GM18870 (cell line): ENCODE measurements at regions not wholly inside any gene's neighbourhood (a gene's known extent, or its start where the extent isn't known, plus 50 kb on each side); places are given as distances from the start of the nearest gene placed in this dataset.
"Not testable (repeated sequence)": the region's sequence is repeated elsewhere in the genome, so short reads cannot be mapped to it uniquely, and the experiment has no call there.

Experiments used
- ATAC-seq: cut with Tn5 transposase; IDR thresholded peaks from one replicate; pipeline ENCODE4 v1.9.1; 2021; ENCODE audit warnings: moderate library complexity; ENCODE audit not compliant: unreplicated experiment

DNA sequence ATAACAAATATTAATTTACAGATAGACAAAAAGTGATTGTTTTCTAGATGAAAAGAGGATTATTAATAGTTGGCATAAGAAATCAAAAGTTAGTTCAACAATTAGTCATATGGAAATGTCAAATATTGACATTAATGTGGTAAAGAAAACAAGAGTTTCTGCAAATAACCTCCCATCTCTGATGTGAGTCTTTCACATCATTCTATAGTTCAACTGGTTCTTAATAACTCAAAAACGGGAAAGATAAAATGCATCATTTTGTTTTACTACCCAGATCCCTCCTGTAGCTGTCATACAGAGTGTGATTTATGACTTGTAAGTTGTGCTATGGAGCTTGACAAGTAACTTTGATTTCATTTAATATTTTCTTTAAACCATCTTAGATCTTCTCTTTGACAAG is 594.8 kb downstream of the ZWINT start:
- no peak for ATAC-seq

GRCh38 chr10:55750458-55750857 is 610.6 kb downstream of the ZWINT start:
- ATAC-seq, result no peak

DNA sequence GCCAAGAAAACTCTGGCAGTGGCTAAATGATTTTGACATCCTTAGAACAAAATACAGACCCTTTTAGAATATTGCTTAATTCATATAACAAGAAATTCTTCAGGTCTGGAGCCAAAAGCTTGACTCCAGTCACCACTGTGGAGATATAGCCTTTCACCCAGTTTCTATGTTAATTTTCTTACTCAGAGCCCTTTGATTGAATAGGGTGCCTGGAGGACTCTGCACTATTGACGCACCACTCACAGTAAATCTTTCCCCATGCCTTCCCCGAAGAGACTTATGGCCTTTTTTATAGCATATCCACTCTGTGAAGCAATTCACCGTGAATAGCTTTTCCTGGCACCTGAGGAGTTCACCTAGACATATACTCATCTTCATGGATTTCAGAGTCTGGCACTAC is 613.8 kb downstream of the ZWINT start:
- ATAC-seq, result no peak

GRCh38 chr10:55746002-55746401 is 615.1 kb downstream of the ZWINT start:
- ATAC-seq, result no peak

GRCh38 chr10:55742487-55742886 is 618.6 kb downstream of the ZWINT start:
- no peak for ATAC-seq

DNA sequence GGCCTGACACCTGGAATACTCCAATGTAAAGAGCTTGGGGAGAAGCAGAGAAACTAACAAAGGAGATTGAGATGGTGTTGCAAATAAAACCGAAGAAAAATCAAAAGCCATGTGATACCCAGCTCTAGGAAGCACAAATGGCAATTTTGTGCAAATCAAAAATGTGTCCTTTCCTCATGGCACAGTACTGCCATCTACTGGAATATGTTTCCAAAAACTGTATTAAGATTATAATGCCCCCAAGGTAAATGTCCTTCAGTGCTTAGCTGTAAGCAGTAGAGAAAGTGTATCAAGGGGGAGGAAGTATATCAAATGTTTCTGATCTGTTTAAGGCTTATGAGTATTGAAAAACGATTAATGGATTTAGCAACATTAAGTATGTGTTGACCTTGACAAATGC is 620.3 kb downstream of the ZWINT start:
- peak; percentile 71 for ATAC-seq

- no peak for ATAC-seq
These were observed 620.9 kb downstream of the ZWINT start for GRCh38 chr10:55740110-55740509.

DNA sequence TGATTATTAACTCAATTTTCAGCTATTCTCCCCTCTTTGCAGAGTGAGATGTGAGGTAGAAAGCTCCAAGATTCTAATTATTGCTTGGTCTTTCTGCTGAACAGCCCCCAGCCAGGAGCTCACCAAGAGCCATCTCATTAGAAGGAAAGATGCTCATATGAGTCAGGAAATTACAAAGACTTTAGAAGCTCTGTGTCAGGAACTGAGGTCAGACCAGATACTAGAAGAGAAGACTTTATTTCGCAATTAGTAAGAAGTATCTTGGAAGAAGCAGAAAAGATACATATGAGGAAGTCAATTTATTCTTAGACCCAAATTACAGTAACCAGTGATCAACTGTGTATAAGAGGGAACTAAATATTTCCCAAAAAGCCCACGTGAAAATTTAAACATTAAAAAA is 626.9 kb downstream of the ZWINT start:
- no peak for ATAC-seq

DNA sequence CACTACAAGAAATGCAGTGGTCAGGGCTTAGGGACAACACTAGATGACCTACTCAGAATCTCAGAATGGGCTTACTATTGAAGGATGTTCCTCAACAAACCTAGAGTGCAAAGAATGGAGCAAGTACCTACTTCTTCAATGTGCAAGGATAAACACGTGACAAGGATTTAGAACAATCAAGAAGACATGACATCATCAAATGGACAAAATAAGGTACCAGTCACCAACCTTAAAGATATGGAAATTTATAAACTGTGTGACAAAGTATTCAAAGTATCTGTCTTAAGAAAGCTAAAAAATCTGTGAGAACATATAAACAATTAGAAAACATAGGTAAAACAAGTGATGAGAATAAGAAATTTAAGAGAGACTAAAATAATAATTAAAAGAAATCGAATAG is 656.1 kb downstream of the ZWINT start:
- ATAC-seq, result no peak

DNA sequence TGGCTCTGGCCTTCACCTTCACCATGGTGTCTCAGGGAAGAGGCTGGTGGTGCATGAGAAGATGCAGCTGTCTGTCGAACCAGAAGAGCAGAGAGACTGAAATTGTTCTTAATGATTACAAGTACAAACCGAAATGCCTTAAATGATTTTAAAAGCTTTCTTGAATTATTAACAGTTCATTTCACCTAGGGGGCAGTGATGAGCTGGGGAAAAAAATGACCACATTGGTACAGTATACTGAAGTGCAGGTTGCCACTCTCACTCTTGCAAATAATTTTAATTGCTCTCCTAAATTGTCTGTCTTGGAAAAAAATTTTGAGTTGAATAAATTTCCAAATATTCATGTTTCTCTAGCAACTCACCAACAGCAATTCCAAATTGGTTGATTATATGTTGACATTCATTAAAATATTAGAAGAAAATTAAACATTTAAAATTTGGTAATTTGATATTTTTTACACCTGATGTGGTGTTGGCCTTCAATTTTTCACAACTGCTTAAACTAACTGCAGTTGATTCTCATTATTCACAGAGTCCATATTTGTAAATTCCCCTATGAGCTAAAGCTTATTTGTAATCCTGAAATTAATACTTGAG is 692.6 kb downstream of the ZWINT start:
- no peak for ATAC-seq

GRCh38 chr10:55653531-55653930 is 707.5 kb downstream of the ZWINT start:
- no peak for ATAC-seq

- ATAC-seq, result peak; percentile 80
These were observed 719.5 kb downstream of the ZWINT start for GRCh38 chr10:55641601-55642000.

DNA sequence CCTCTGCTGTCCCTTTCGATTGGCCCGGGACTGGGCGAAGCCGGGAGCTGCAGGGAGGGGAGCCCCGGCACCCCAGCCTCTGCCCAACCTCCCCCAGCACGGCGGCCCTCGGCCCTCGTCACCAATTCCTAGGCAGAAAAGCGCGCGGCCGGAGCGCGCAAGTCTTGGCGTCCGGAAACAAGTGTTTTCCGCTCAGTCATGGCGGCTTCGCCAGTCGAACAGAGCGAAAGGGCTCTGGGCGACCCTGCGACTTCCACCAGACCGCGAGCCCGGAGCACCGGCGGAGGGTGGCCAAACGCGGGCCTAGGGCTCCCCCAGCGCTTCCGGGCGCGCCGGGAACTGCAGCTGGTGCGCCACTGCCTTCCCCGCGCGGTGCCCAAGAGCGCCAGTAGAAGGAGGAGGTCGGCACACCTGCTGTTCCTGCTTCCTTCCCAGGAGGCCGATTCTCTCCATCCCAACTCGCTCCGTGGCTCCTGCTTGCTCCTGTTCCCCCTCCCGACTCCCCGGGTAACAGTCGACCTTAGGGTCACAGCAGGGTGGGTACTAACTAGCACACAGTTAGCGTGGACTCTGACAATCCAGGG is 729.9 kb downstream of the ZWINT start:
- peak; percentile 71 for ATAC-seq

- no peak for ATAC-seq
These were observed 730.5 kb downstream of the ZWINT start for GRCh38 chr10:55630491-55631056.

- ATAC-seq, result peak; percentile 46
These were observed 731.1 kb downstream of the ZWINT start for GRCh38 chr10:55629793-55630490.

DNA sequence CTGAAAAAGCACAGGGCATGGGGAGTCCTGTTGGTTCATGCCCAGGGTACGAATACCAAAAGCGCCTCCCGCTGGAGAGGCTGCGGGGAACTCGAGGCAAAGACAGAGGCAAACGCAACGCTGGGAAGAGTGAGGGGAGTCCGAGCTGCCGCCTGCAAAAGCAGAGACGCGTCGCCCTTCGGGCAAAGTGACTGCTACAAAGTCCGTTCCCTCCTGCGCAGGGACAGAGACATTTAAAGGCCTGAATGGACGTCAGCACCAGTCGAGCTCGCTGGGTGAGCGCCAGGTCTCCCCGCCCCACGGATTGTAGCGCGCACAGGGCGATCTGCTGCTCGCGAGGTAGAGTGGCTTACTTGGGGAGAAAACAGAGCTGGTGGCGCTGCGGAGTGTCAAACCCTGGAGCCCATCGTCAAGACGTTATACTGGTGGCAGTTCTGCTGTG is 732.8 kb downstream of the ZWINT start:
- ATAC-seq, result no peak

DNA sequence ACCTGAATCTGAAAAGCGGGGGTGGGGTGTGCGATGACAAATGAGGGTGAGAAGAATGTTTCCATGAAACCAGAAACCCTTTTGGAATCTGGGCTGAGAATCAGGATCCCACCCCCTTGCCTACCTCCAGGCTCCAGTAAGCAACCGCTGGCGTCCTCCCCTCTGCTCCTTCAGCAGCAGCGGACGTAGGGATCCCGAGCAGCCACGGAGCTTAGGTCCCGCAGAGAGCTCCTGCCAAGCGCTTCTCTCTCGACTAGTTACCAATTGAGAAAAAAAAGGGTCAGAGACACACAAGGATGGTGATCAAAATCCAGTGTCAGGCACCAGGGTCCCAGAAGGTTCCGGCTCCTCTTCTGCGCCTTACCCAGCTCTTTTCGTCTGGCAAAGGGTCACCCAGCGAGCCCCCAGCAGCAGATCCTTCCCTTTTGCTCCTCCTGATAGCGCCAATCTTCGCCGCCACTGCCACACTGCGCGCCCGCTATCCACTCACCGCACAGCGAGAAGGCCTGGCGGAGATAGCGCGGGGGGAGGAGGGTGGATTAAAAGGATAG is 733.5 kb downstream of the ZWINT start:
- ATAC-seq, result no peak

GRCh38 chr10:55601690-55602478 is 759.2 kb downstream of the ZWINT start:
- not testable (repeated sequence) for ATAC-seq

DNA sequence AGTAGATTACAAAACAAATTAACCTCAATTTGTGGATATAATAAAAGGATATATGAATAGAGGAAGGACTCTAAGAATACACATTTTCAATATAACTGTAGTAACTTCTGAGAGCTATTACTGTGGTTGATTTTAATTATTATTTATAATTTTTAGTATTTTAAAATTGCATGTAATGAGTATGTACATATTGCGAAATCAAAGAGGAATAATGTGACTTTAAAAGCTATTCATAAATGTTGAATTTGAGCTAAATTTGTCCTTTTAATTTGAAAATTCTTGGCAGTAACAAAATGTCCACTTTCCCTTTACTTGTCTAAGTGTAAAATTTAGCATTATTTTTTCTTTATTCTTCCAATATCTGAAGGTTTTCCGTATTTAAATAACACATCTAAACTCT is 750.6 kb upstream of the PCDH15 start:
- no peak for ATAC-seq

GRCh38 chr10:55550236-55550635 is 749.2 kb upstream of the PCDH15 start:
- no peak for ATAC-seq

DNA sequence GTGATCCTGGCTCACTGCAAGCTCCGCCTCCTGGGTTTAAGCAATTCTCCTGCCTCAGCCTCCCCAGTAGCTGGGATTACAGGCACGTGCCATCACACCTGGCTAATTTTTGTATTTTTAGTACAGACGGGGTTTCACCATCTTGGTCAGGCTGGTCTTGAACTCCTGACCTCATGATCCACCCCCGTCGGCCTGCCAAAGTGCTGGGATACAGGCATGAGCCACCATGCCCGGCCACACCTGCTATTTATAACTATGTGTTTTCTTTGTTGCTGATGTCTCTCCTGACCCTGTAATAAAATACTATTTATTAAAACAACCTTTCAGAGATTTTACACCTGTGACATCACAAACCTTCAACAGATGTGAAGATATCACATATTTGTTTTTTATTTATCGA is 736.5 kb upstream of the PCDH15 start:
- not testable (repeated sequence) for ATAC-seq
